Osteocyte (in vitro differentiated cells): ENCODE measurements at regions not wholly inside any gene's neighbourhood (a gene's known extent, or its start where the extent isn't known, plus 50 kb on each side); places are given as distances from the start of the nearest gene placed in this dataset.
"Not testable (repeated sequence)": the region's sequence is repeated elsewhere in the genome, so short reads cannot be mapped to it uniquely, and the experiment has no call there.

Source experiments
- DNase-seq: peaks from one replicate; pipeline ENCODE4 v3.0.0; 2021; ENCODE audit warnings: mixed read lengths; ENCODE audit not compliant: unreplicated experiment; ENCODE audit errors: extremely low spot score
- H3K27ac Mint-ChIP-seq: one replicate; pipeline ENCODE4 v1.8.0; 2021; ENCODE audit warnings: mild to moderate bottlenecking, mixed read lengths; ENCODE audit not compliant: unreplicated experiment
- H3K27me3 Mint-ChIP-seq: one replicate; pipeline ENCODE4 v1.8.0; 2021; ENCODE audit warnings: mixed read lengths; ENCODE audit not compliant: unreplicated experiment
- H3K36me3 Mint-ChIP-seq: one replicate; pipeline ENCODE4 v1.8.0; 2021; ENCODE audit warnings: mixed read lengths; ENCODE audit not compliant: unreplicated experiment
- H3K4me1 Mint-ChIP-seq: one replicate; pipeline ENCODE4 v1.8.0; 2021; ENCODE audit warnings: mixed read lengths; ENCODE audit not compliant: unreplicated experiment
- H3K4me3 Mint-ChIP-seq: one replicate; pipeline ENCODE4 v1.8.0; 2021; ENCODE audit warnings: mild to moderate bottlenecking, moderate library complexity, mixed read lengths; ENCODE audit not compliant: unreplicated experiment
- H3K9me3 Mint-ChIP-seq: one replicate; pipeline ENCODE4 v1.8.0; 2021; ENCODE audit warnings: mixed read lengths; ENCODE audit not compliant: unreplicated experiment
- TF ChIP-seq, protein P1 (sequence below): fragments of 200-600 bp; sonication (generic); IDR thresholded peaks from 2 replicates; pipeline ENCODE4 v1.5.0; 2021; ENCODE audit warnings: antibody characterized with exemption, mild to moderate bottlenecking, moderate library complexity

DNA sequence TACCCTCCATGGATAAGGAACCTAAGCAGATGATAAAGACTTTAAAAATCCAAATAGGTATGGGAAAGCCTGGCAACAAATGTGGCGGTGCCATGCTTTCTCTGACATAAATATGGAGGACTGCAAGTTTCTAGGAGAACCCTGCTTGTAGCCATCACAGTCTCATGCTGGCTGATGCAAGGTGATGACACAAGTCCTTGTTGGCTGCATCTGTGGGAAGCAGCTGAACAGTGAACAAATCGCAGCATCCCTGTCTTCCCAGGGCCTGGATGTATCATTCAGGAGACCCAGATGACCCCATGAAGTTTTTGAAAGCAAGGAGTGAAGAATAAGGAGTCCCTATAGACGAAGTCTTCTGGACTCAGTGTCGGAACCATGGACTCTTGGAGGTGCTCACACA, 234.4 kb upstream of the HS3ST1 start:
- DNase-seq: no peak
- no peak overlapping the region for H3K4me3 Mint-ChIP-seq
- no peaks in the 10 kb centered on the region for H3K36me3 Mint-ChIP-seq
- H3K27ac Mint-ChIP-seq: no peak overlapping the region
- H3K9me3 Mint-ChIP-seq: peaks cover 17% of the 10 kb centered on the region
- H3K4me1 Mint-ChIP-seq: no peaks in the 10 kb centered on the region
- H3K27me3 Mint-ChIP-seq: no peaks in the 10 kb centered on the region
- TF ChIP-seq, protein P1, sequence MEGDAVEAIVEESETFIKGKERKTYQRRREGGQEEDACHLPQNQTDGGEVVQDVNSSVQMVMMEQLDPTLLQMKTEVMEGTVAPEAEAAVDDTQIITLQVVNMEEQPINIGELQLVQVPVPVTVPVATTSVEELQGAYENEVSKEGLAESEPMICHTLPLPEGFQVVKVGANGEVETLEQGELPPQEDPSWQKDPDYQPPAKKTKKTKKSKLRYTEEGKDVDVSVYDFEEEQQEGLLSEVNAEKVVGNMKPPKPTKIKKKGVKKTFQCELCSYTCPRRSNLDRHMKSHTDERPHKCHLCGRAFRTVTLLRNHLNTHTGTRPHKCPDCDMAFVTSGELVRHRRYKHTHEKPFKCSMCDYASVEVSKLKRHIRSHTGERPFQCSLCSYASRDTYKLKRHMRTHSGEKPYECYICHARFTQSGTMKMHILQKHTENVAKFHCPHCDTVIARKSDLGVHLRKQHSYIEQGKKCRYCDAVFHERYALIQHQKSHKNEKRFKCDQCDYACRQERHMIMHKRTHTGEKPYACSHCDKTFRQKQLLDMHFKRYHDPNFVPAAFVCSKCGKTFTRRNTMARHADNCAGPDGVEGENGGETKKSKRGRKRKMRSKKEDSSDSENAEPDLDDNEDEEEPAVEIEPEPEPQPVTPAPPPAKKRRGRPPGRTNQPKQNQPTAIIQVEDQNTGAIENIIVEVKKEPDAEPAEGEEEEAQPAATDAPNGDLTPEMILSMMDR: no peak

DNA sequence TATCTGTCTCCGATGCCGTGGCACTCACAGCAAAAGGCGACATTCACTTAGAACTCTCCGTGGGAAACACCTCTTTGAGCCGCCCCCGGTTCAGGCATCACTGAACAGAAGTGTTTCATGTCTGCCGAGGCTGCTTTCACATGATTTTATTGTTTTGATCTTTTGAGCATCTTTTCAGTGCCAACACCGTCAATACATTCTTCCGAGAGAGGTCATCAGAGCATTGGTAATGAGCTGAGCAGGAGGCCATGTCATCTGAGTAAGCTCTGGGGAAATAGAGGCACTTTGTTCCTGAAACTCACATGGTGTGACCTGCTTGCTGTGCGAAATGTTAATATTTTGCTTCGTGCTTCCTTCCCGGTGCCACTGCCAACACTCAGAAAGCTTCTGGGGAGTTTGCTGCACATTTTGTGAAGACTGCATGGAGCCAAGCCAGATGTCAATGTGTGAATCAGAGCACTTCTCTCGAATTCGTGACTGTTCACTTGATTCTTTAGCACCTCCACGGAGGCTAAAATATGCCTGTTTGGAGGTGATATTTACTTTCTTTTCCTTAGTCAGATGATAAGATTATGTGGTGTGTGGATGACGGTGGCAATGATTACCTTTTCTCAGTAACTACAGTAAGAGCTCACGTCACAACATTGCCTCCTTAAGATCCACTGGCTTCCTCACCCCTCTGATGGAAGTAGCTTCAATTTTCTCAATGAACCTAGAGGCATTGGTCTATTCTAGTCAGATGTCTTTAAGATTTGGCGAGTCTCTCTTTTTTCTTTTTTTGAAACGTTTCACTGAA, 222.3 kb upstream of the HS3ST1 start:
- Mint-ChIP-seq H3K36me3 (no peaks in the 10 kb centered on the region), H3K27me3 (peaks cover 8% of the 10 kb centered on the region), H3K4me1 (no peaks in the 10 kb centered on the region), H3K9me3 (peaks cover 3% of the 10 kb centered on the region), H3K27ac (no peak overlapping the region), H3K4me3 (no peak overlapping the region)
- TF ChIP-seq, protein P1: no peak
- DNase-seq: no peak

DNA sequence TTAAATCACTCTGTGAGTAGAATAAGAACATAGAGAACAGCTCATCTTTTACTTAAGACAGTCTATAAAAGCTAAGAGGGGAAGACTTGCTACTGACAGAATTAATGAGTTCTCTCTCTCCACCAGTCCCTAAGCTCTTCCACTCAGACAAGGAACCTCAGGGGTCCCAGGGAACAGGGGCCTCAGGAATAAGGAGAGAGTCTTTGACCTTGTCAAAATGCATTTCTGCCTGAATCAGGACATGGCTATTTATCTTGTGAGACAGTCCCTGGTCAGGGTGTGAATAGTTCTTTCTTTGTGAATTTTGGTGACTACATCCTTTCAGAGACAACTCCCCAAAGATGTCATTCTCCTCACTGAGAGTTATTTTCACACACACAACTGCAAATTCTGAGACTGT, 218.7 kb upstream of the HS3ST1 start:
- no peak for DNase-seq
- Mint-ChIP-seq H3K9me3 (peaks cover 19% of the 10 kb centered on the region), H3K36me3 (no peaks in the 10 kb centered on the region), H3K4me1 (no peaks in the 10 kb centered on the region), H3K27me3 (peaks cover 8% of the 10 kb centered on the region), H3K27ac (no peak overlapping the region), H3K4me3 (no peak overlapping the region)
- TF ChIP-seq, protein P1: no peak

DNA sequence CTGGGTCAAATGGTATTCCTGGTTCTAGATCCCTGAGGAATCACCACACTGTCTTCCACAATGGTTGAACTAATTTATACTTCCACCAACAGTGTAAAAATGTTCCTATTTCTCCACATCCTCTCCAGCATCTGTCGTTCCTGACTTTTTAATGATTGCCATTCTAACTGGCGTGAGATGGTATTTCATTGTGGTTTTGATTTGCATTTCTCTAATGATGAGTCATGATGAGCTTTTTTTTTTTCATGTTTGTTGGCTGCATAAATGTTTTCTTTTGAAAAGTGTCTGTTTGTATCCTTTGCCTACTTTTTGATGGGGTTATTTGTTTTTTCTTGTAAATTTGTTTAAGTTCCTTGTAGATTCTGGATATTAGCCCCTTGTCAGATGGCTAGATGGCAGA, 214.4 kb upstream of the HS3ST1 start:
- H3K9me3 Mint-ChIP-seq: peaks cover 31% of the 10 kb centered on the region
- H3K4me3 Mint-ChIP-seq, H3K27me3 Mint-ChIP-seq, H3K27ac Mint-ChIP-seq, H3K36me3 Mint-ChIP-seq, H3K4me1 Mint-ChIP-seq, DNase-seq: not testable (repeated sequence)

DNA sequence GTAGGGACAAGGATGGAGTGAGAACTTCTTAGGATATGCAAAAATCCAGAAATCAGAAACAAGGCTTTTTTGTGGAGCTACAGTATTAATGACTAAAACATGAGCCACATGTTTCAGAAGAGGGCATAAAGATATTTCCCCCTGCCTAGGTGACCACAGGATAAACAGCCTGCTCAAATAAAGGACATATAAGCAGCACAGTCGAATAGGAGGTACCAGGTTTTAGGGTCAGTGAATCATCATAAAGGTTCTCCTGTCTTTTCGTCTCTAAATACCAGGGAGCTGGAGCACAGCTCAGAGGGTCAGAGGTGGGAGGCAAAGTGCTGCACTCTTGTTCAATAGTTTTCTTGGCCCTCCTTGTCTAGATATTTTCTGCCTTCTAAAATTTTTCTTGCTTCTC, 211.9 kb upstream of the HS3ST1 start:
- H3K27ac Mint-ChIP-seq: no peak overlapping the region
- no peak overlapping the region for H3K4me3 Mint-ChIP-seq
- H3K4me1 Mint-ChIP-seq: no peaks in the 10 kb centered on the region
- H3K36me3 Mint-ChIP-seq: no peaks in the 10 kb centered on the region
- H3K27me3 Mint-ChIP-seq: no peaks in the 10 kb centered on the region
- TF ChIP-seq, protein P1: no peak
- no peak for DNase-seq
- peaks cover 31% of the 10 kb centered on the region for H3K9me3 Mint-ChIP-seq
